ENCODE measurements at regions not wholly inside any gene's neighbourhood (a gene's known extent, or its start where the extent isn't known, plus 50 kb on each side); places are given as distances from the start of the nearest gene placed in this dataset.

GRCh38 chr4:148790691-148791090, 348.5 kb upstream of the NR3C2 start:
- TF ChIP-seq ELF4 (CRISPR knock-in tag; IDR thresholded peaks at IDR 0.05; ENCODE audit: borderline replicate concordance): no peak
- no peak for TF ChIP-seq POLR2A (IDR thresholded peaks at IDR 0.05; ENCODE audit: insufficient read depth in 1 of 2, low read depth in 2 of 2, low read length in 2 of 2)
- TF ChIP-seq THAP7 (CRISPR knock-in tag; IDR thresholded peaks at IDR 0.05): no peak
- no peak for TF ChIP-seq ETV6 (CRISPR knock-in tag; conservative IDR thresholded peaks at IDR 0.05)
- no peak for TF ChIP-seq NFIC (IDR thresholded peaks at IDR 0.05; ENCODE audit: low read length)
- no peak for TF ChIP-seq SIN3A (IDR thresholded peaks at IDR 0.05; ENCODE audit: borderline replicate concordance, low read depth, low read length)
- TF ChIP-seq CENPX (CRISPR knock-in tag; IDR thresholded peaks at IDR 0.05): no peak
- TF ChIP-seq ATF7 (IDR thresholded peaks at IDR 0.05): no peak
- no peak for TF ChIP-seq ATF7 (CRISPR knock-in tag; IDR thresholded peaks at IDR 0.05)
- no peak for TF ChIP-seq CTCF (CRISPR knock-in tag; IDR thresholded peaks at IDR 0.05)
- TF ChIP-seq THRA (CRISPR knock-in tag; IDR thresholded peaks at IDR 0.05; ENCODE audit: borderline replicate concordance): no peak
- no peak for TF ChIP-seq SUZ12 (IDR thresholded peaks at IDR 0.05; ENCODE audit: low read depth, low read length)
- TF ChIP-seq TAF15 (IDR thresholded peaks at IDR 0.05; ENCODE audit: low read depth, low read length, poor library complexity, severe bottlenecking): no peak
- no peak for TF ChIP-seq EZH2 (conservative IDR thresholded peaks at IDR 0.05; ENCODE audit: low read depth, low read length)

Data from HepG2 (cell line).